ENCODE measurements at regions not wholly inside any gene's neighbourhood (a gene's known extent, or its start where the extent isn't known, plus 50 kb on each side); places are given as distances from the start of the nearest gene placed in this dataset.

GRCh38 chr6:4675121-4675520 is 101.1 kb upstream of the CDYL start (continued):
- TF ChIP-seq ARID3A (IDR thresholded peaks at IDR 0.05; ENCODE audit: borderline replicate concordance, low read depth, low read length) (no peak), PHB (CRISPR knock-in tag; IDR thresholded peaks at IDR 0.05) (no peak), HDAC6 (IDR thresholded peaks at IDR 0.05; ENCODE audit: low read depth, low read length) (no peak), SAFB (IDR thresholded peaks at IDR 0.05; ENCODE audit: borderline replicate concordance, low read depth, low read length) (no peak), SMARCC2 (IDR thresholded peaks at IDR 0.05; ENCODE audit: low read depth) (no peak), RFX7 (CRISPR knock-in tag; IDR thresholded peaks at IDR 0.05) (no peak), ZSCAN29 (IDR thresholded peaks at IDR 0.05) (no peak), GTF2E2 (tag; IDR thresholded peaks at IDR 0.05) (no peak), GATAD2B (IDR thresholded peaks at IDR 0.05; ENCODE audit: borderline replicate concordance) (no peak), CREB3 (tag; conservative IDR thresholded peaks at IDR 0.05; ENCODE audit: low read depth) (no peak)

- no TSS peak for BruUV-seq (replicated peaks)
- H3K4me1 ChIP-seq (replicated peaks in 1 of 2; ENCODE audit: control insufficient read depth in 2 of 2, insufficient read depth in 2 of 2, low read length in 2 of 2): peaks cover 0 to 8% of the 10 kb centered on the region in 2 experiments; a peak in 3 of 5 replicates
- ATAC-seq (no peak), DNase-seq (ENCODE audit: extremely low read depth in 1 of 4, low spot score in 3 of 4) (no peak), FAIRE-seq (no peak)
- no peak overlapping the region for H2AFZ ChIP-seq (ENCODE audit: low read depth, low read length)
- intact Hi-C loops (cut with micrococcal nuclease): no loop called here
- H3K9ac ChIP-seq (ENCODE audit: insufficient read depth in 1 of 2, low read depth in 2 of 2, low read length in 2 of 2): no peak overlapping the region
- no peaks in the 10 kb centered on the region for H3K79me2 ChIP-seq (ENCODE audit: control insufficient read depth, insufficient read depth, low read length)
- H3K9me1 ChIP-seq (ENCODE audit: control insufficient read depth, insufficient read depth, low read length): no peaks in the 10 kb centered on the region
- no peaks in the 10 kb centered on the region for H4K20me1 ChIP-seq (replicated peaks; ENCODE audit: control insufficient read depth, insufficient read depth, low read length)
- H3K4me3 ChIP-seq: no peak overlapping the region
- WGBS (ENCODE audit: insufficient coverage, low coverage, missing lambda C conversion rate): 0% methylated on average over 3 of the region's 3 CpGs
- H3K27me3 ChIP-seq (ENCODE audit: control insufficient read depth in 2 of 2, insufficient read depth in 2 of 2, low read length in 2 of 2): peaks cover 0 to 10% of the 10 kb centered on the region in 2 experiments; a peak in 2 of 5 replicates
- H3K4me2 ChIP-seq (ENCODE audit: insufficient read depth, low read length): no peak overlapping the region
- no peaks in the 10 kb centered on the region for H3K9me3 ChIP-seq (replicated peaks; ENCODE audit: control insufficient read depth, insufficient read depth, low read depth, low read length)
- ChIA-PET POLR2A (interaction anchor here (0.6 to 0.9 kb wide), 2 partner anchors 13 to 193 kb away, joined by 4 read pairs; no protein-coding TSS in a partner anchor), CTCF (ENCODE audit: low intra/inter-chr PET ratio) (no interaction called here)
- no peak overlapping the region for H3K27ac ChIP-seq (ENCODE audit: extremely low read depth, low read depth, low read length)
- in situ Hi-C loops (cut with MboI): no loop called here
- no peaks in the 10 kb centered on the region for H3K36me3 ChIP-seq (ENCODE audit: control insufficient read depth, insufficient read depth, low read length)
- TF ChIP-seq ZNF780A (CRISPR knock-in tag; IDR thresholded peaks at IDR 0.05): no peak
- no peak for TF ChIP-seq ZNF518B (CRISPR knock-in tag; IDR thresholded peaks at IDR 0.05)
- no peak for TF ChIP-seq POLR2G (IDR thresholded peaks at IDR 0.05; ENCODE audit: low read depth, low read length)
- no peak for TF ChIP-seq DMBX1 (CRISPR knock-in tag; IDR thresholded peaks at IDR 0.05; ENCODE audit: borderline replicate concordance)
- TF ChIP-seq RCOR1 (IDR thresholded peaks at IDR 0.05; ENCODE audit: borderline replicate concordance in 1 of 2, low read depth in 2 of 2, low read length in 2 of 2): no peak
- no peak for TF ChIP-seq KDM5B (IDR thresholded peaks at IDR 0.05; ENCODE audit: insufficient replicate concordance, low read depth, low read length)
These were observed 102.3 kb upstream of the CDYL start for GRCh38 chr6:4673861-4674260.

Measured in K562 (cell line).